Globus pallidus (tissue), 1 donor: ENCODE measurements at regions not wholly inside any gene's neighbourhood (a gene's known extent, or its start where the extent isn't known, plus 50 kb on each side); places are given as distances from the start of the nearest gene placed in this dataset.

Source experiments
- DNase-seq: peaks from one replicate; pipeline ENCODE4 v3.0.0-alpha.2; 2015; ENCODE audit warnings: low spot score

- no peak for DNase-seq
These were observed 81.7 kb upstream of the CCDC85A start for GRCh38 chr2:56102098-56102497.

- no peak for DNase-seq
These were observed 80.9 kb upstream of the CCDC85A start for GRCh38 chr2:56102866-56103265.

- no peak for DNase-seq
These were observed 78.8 kb upstream of the CCDC85A start for GRCh38 chr2:56104962-56105361.

- DNase-seq, result no peak
These were observed 76.1 kb upstream of the CCDC85A start for GRCh38 chr2:56107502-56108220.

GRCh38 chr2:56108806-56109205 lies 75.0 kb upstream of the CCDC85A start:
- no peak for DNase-seq

- no peak for DNase-seq
These were observed 73.8 kb upstream of the CCDC85A start for GRCh38 chr2:56109994-56110393.

GRCh38 chr2:56113382-56113975 lies 70.3 kb upstream of the CCDC85A start:
- DNase-seq, result no peak

GRCh38 chr2:56117764-56118163 lies 66.0 kb upstream of the CCDC85A start:
- DNase-seq, result no peak

GRCh38 chr2:56118474-56118873 lies 65.3 kb upstream of the CCDC85A start:
- DNase-seq, result no peak

- no peak for DNase-seq
These were observed 61.8 kb upstream of the CCDC85A start for GRCh38 chr2:56121995-56122394.

- DNase-seq, result no peak
These were observed 60.3 kb upstream of the CCDC85A start for GRCh38 chr2:56123538-56123937.

- DNase-seq, result no peak
These were observed 56.8 kb upstream of the CCDC85A start for GRCh38 chr2:56127010-56127409.

GRCh38 chr2:56127463-56128152 lies 56.2 kb upstream of the CCDC85A start:
- peak; percentile 31 for DNase-seq

GRCh38 chr2:56128235-56128634 lies 55.6 kb upstream of the CCDC85A start:
- DNase-seq, result no peak

GRCh38 chr2:56130463-56131070 lies 53.2 kb upstream of the CCDC85A start:
- DNase-seq, result peak; percentile 51

- peak; percentile 75 for DNase-seq
These were observed 51.7 kb upstream of the CCDC85A start for GRCh38 chr2:56132138-56132537.

GRCh38 chr2:56133441-56133840 lies 50.3 kb upstream of the CCDC85A start:
- no peak for DNase-seq

- DNase-seq, result no peak
These were observed 49.7 kb upstream of the CCDC85A start for GRCh38 chr2:56133931-56134629.
